Astrocyte (in vitro differentiated cells and primary cell): ENCODE measurements at regions not wholly inside any gene's neighbourhood (a gene's known extent, or its start where the extent isn't known, plus 50 kb on each side); places are given as distances from the start of the nearest gene placed in this dataset.
A peak's percentile ranks its signal among the peaks of the same experiment; 100 is the strongest.

ENCODE experiments used
- DNase-seq: peaks from one replicate; pipeline ENCODE4 v3.0.0-alpha.2; 2010; ENCODE audit warnings: low read depth
- FAIRE-seq: peaks from 2 replicates; lab custom pipeline; 2011; peaks lifted over from hg19 to GRCh38; lab: Jason Lieb, UNC
- H2AFZ ChIP-seq: 2 replicates; pipeline ENCODE4 v1.6.0; 2012; ENCODE audit warnings: low read depth, low read length, inconsistent platforms
- H3K27ac ChIP-seq: 2 replicates; pipeline ENCODE4 v1.5.1; 2011; ENCODE audit warnings: low read depth, low read length, inconsistent platforms
- H3K27me3 ChIP-seq: 2 replicates; pipeline ENCODE4 v1.6.0; 2011; ENCODE audit warnings: low read length, inconsistent platforms; ENCODE audit not compliant: insufficient read depth
- H3K36me3 ChIP-seq: 2 replicates; pipeline ENCODE4 v1.5.1; 2011; ENCODE audit warnings: low read length, inconsistent platforms; ENCODE audit not compliant: insufficient read depth
- H3K4me1 ChIP-seq: 2 replicates; pipeline ENCODE4 v1.5.1; 2011; ENCODE audit warnings: low read length, inconsistent platforms; ENCODE audit not compliant: insufficient read depth
- H3K4me2 ChIP-seq: 2 replicates; pipeline ENCODE4 v1.6.0; 2012; ENCODE audit warnings: low read length, inconsistent platforms
- H3K4me3 ChIP-seq: 2 replicates; pipeline ENCODE4 v1.5.1; 2011; ENCODE audit warnings: low read depth, mild to moderate bottlenecking, low read length, inconsistent platforms; ENCODE audit not compliant: insufficient read depth
- H3K79me2 ChIP-seq: 2 replicates; pipeline ENCODE4 v1.6.0; 2012; ENCODE audit warnings: mild to moderate bottlenecking, low read length, inconsistent platforms; ENCODE audit not compliant: insufficient read depth
- H3K9ac ChIP-seq: 2 replicates; pipeline ENCODE4 v1.6.0; 2012; ENCODE audit warnings: mild to moderate bottlenecking, low read length, inconsistent platforms
- H3K9me3 ChIP-seq: 2 replicates; pipeline ENCODE4 v1.5.1; 2012; ENCODE audit warnings: low read depth, mild to moderate bottlenecking, low read length, inconsistent platforms; ENCODE audit not compliant: insufficient read depth
- H4K20me1 ChIP-seq: 2 replicates; pipeline ENCODE4 v1.6.0; 2012; ENCODE audit warnings: low read length, inconsistent platforms; ENCODE audit not compliant: insufficient read depth
- H3K27ac Mint-ChIP-seq: one replicate; pipeline ENCODE4 v1.8.0; 2021; ENCODE audit warnings: mild to moderate bottlenecking, mixed read lengths; ENCODE audit not compliant: unreplicated experiment
- H3K27me3 Mint-ChIP-seq: one replicate; pipeline ENCODE4 v1.8.0; 2021; ENCODE audit warnings: low read depth, mixed read lengths; ENCODE audit not compliant: unreplicated experiment
- H3K36me3 Mint-ChIP-seq: one replicate; pipeline ENCODE4 v1.8.0; 2021; ENCODE audit warnings: low read depth, mixed read lengths; ENCODE audit not compliant: unreplicated experiment
- H3K4me1 Mint-ChIP-seq: one replicate; pipeline ENCODE4 v1.8.0; 2021; ENCODE audit warnings: low read depth, mixed read lengths; ENCODE audit not compliant: unreplicated experiment
- H3K4me3 Mint-ChIP-seq: one replicate; pipeline ENCODE4 v1.8.0; 2021; ENCODE audit warnings: mild to moderate bottlenecking, moderate library complexity, mixed read lengths; ENCODE audit not compliant: unreplicated experiment
- H3K9me3 Mint-ChIP-seq: one replicate; pipeline ENCODE4 v1.8.0; 2021; ENCODE audit warnings: mild to moderate bottlenecking, mixed read lengths; ENCODE audit not compliant: unreplicated experiment
- CTCF ChIP-seq: IDR thresholded peaks from 2 replicates; pipeline ENCODE4 v1.5.1; 2011; ENCODE audit warnings: low read depth, mild to moderate bottlenecking, inconsistent platforms, low read length, moderate library complexity; ENCODE audit not compliant: insufficient read depth
- EZH2 ChIP-seq: IDR thresholded peaks from 2 replicates; pipeline ENCODE4 v1.6.1; 2012; ENCODE audit warnings: mild to moderate bottlenecking, low read length, inconsistent platforms; ENCODE audit not compliant: insufficient read depth

GRCh38 chr7:110224643-110225042, 866.3 kb upstream of the LRRN3 start:
- Histone ChIP-seq H3K36me3 (no peaks in the 10 kb centered on the region), H2AFZ (no peak overlapping the region), H3K9me3 (no peaks in the 10 kb centered on the region), H3K79me2 (no peaks in the 10 kb centered on the region), H3K4me2 (no peak overlapping the region), H3K4me3 (no peak overlapping the region), H3K9ac (no peak overlapping the region), H3K27ac (no peak overlapping the region), H3K4me1 (no peaks in the 10 kb centered on the region), H4K20me1 (no peaks in the 10 kb centered on the region), H3K27me3 (no peaks in the 10 kb centered on the region)
- Mint-ChIP-seq H3K27ac (no peak overlapping the region), H3K4me3 (no peak overlapping the region), H3K4me1 (peaks cover 6% of the 10 kb centered on the region), H3K9me3 (no peaks in the 10 kb centered on the region), H3K27me3 (no peaks in the 10 kb centered on the region), H3K36me3 (no peaks in the 10 kb centered on the region)
- no peak for FAIRE-seq
- TF ChIP-seq CTCF (no peak), EZH2 (no peak)
- peak; percentile 4 for DNase-seq

- DNase-seq (no peak), FAIRE-seq (no peak)
- H3K79me2 ChIP-seq, result no peaks in the 10 kb centered on the region
- H3K36me3 ChIP-seq, result no peaks in the 10 kb centered on the region
- Mint-ChIP-seq H3K4me3 (no peak overlapping the region), H3K4me1 (no peaks in the 10 kb centered on the region), H3K36me3 (no peaks in the 10 kb centered on the region), H3K9me3 (no peaks in the 10 kb centered on the region), H3K27ac (no peak overlapping the region), H3K27me3 (no peaks in the 10 kb centered on the region)
- H3K9me3 ChIP-seq, result no peaks in the 10 kb centered on the region
- H3K4me2 ChIP-seq, result no peak overlapping the region
- no peaks in the 10 kb centered on the region for H4K20me1 ChIP-seq
- no peak overlapping the region for H2AFZ ChIP-seq
- H3K27ac ChIP-seq, result no peak overlapping the region
- H3K4me3 ChIP-seq, result no peak overlapping the region
- no peak for TF ChIP-seq EZH2
- TF ChIP-seq CTCF, result no peak
- no peak overlapping the region for H3K9ac ChIP-seq
- no peaks in the 10 kb centered on the region for H3K4me1 ChIP-seq
- H3K27me3 ChIP-seq, result no peaks in the 10 kb centered on the region
Observed at GRCh38 chr7:110246118-110246517, 844.8 kb upstream of the LRRN3 start.

- H4K20me1 ChIP-seq, result no peaks in the 10 kb centered on the region
- TF ChIP-seq CTCF, result no peak
- TF ChIP-seq EZH2, result no peak
- no peaks in the 10 kb centered on the region for H3K27me3 ChIP-seq
- H3K27me3 Mint-ChIP-seq, result no peaks in the 10 kb centered on the region
- no peak overlapping the region for H2AFZ ChIP-seq
- no peak overlapping the region for H3K9ac ChIP-seq
- H3K36me3 Mint-ChIP-seq, result no peaks in the 10 kb centered on the region
- DNase-seq (peak; percentile 0), FAIRE-seq (no peak)
- H3K4me1 ChIP-seq, result no peaks in the 10 kb centered on the region
- no peaks in the 10 kb centered on the region for H3K4me1 Mint-ChIP-seq
- no peak overlapping the region for H3K4me2 ChIP-seq
- H3K79me2 ChIP-seq, result no peaks in the 10 kb centered on the region
- H3K4me3 ChIP-seq, result no peak overlapping the region
- no peaks in the 10 kb centered on the region for H3K9me3 ChIP-seq
- no peak overlapping the region for H3K27ac ChIP-seq
- H3K27ac Mint-ChIP-seq, result no peak overlapping the region
- H3K4me3 Mint-ChIP-seq, result no peak overlapping the region
- no peaks in the 10 kb centered on the region for H3K36me3 ChIP-seq
- no peaks in the 10 kb centered on the region for H3K9me3 Mint-ChIP-seq
Observed at GRCh38 chr7:110253093-110253492, 837.8 kb upstream of the LRRN3 start.
